CD14-positive monocyte (primary cell): ENCODE measurements at regions not wholly inside any gene's neighbourhood (a gene's known extent, or its start where the extent isn't known, plus 50 kb on each side); places are given as distances from the start of the nearest gene placed in this dataset.

ENCODE experiments used
- DNase-seq, 3 donors: peaks; one replicate each; pipeline ENCODE4 v3.0.0-alpha.2; 2011 to 2022
- H2AFZ ChIP-seq: 2 replicates; pipeline ENCODE4 v1.6.0; 2012; ENCODE audit warnings: mild to moderate bottlenecking, low read depth, low read length, inconsistent platforms; ENCODE audit not compliant: insufficient read depth, poor library complexity, severe bottlenecking
- H3K27ac ChIP-seq, 2 donors: 1 replicate in 1 of 2; 2 replicates in 1 of 2; pipeline ENCODE4 v1.5.1; 2012 to 2013; ENCODE audit warnings: low read length in 2 of 2, control low read depth in 1 of 2, inconsistent platforms in 1 of 2, low read depth in 1 of 2, mild to moderate bottlenecking in 1 of 2
- H3K27me3 ChIP-seq, 2 donors: one replicate each; pipeline versions ENCODE4 v1.6.0 to v1.6.1; 2011 to 2013; ENCODE audit warnings: low read length in 2 of 2; ENCODE audit not compliant: control insufficient read depth in 2 of 2, insufficient read depth in 2 of 2
- H3K36me3 ChIP-seq, 2 donors: replicated peaks in 1 of 2; 1 replicate in 1 of 2; 2 replicates in 1 of 2; pipeline versions ENCODE4 v1.5.1 to v1.6.1; 2012 to 2013; ENCODE audit warnings: low read length in 2 of 2, control low read depth in 1 of 2, inconsistent platforms in 1 of 2, mild to moderate bottlenecking in 1 of 2; ENCODE audit not compliant: insufficient read depth in 2 of 2, control insufficient read depth in 1 of 2
- H3K4me1 ChIP-seq, 2 donors: 1 replicate in 1 of 2; 2 replicates in 1 of 2; pipeline versions ENCODE4 v1.5.1 to v1.6.1; 2012 to 2013; ENCODE audit warnings: low read length in 2 of 2, control low read depth in 1 of 2, inconsistent platforms in 1 of 2, mild to moderate bottlenecking in 1 of 2, moderate library complexity in 1 of 2; ENCODE audit not compliant: insufficient read depth in 2 of 2, control insufficient read depth in 1 of 2
- H3K4me2 ChIP-seq: replicated peaks from 2 replicates; pipeline ENCODE3; 2012; ENCODE audit warnings: low read length, moderate library complexity, mild to moderate bottlenecking; ENCODE audit not compliant: poor library complexity, severe bottlenecking; ENCODE audit errors: extremely low read depth
- H3K4me3 ChIP-seq, 3 experiments: fragments of 200-600 bp in 1 of 3; sonication (generic) in 1 of 3; replicated peaks in 1 of 3; 1 replicate in 2 of 3; 2 replicates in 1 of 3; pipeline ENCODE4 v1.5.1; 2011 to 2013; ENCODE audit warnings: low read length in 3 of 3, mild to moderate bottlenecking in 3 of 3, control low read depth in 2 of 3, low read depth in 2 of 3, inconsistent platforms in 1 of 3, moderate library complexity in 1 of 3
- H3K79me2 ChIP-seq: 2 replicates; pipeline ENCODE4 v1.6.0; 2012; ENCODE audit warnings: mild to moderate bottlenecking, control low read depth, inconsistent platforms, low read length, moderate library complexity; ENCODE audit not compliant: insufficient read depth
- H3K9ac ChIP-seq: 2 replicates; pipeline ENCODE4 v1.6.0; 2017; ENCODE audit warnings: low read length, mild to moderate bottlenecking; ENCODE audit not compliant: insufficient read depth, poor library complexity, severe bottlenecking
- H3K9me3 ChIP-seq, 2 donors: replicated peaks in 1 of 2; 1 replicate in 1 of 2; 2 replicates in 1 of 2; pipeline versions ENCODE4 v1.5.1 to v1.6.1; 2012 to 2013; ENCODE audit warnings: low read length in 2 of 2, control low read depth in 1 of 2; ENCODE audit not compliant: control insufficient read depth in 1 of 2, insufficient read depth in 1 of 2
- H4K20me1 ChIP-seq: 2 replicates; pipeline ENCODE4 v1.6.0; 2012; ENCODE audit warnings: mild to moderate bottlenecking, low read length, control low read depth, moderate library complexity; ENCODE audit not compliant: insufficient read depth
- H3K27ac Mint-ChIP-seq, 7 donors: one replicate each; pipeline ENCODE4 v1.8.0; 2020; ENCODE audit warnings: mild to moderate bottlenecking in 7 of 7, mixed read lengths in 7 of 7, moderate library complexity in 6 of 7, inconsistent platforms in 2 of 7
- H3K27me3 Mint-ChIP-seq, 3 donors: one replicate each; pipeline ENCODE4 v1.8.0; 2021 to 2022; ENCODE audit warnings: low read depth in 3 of 3, mild to moderate bottlenecking in 3 of 3, mixed read lengths in 3 of 3, moderate library complexity in 3 of 3, inconsistent platforms in 1 of 3
- H3K36me3 Mint-ChIP-seq, 2 donors: one replicate each; pipeline ENCODE4 v1.8.0; 2020; ENCODE audit warnings: mixed read lengths in 2 of 2, inconsistent platforms in 1 of 2, mild to moderate bottlenecking in 1 of 2
- H3K4me1 Mint-ChIP-seq: one replicate; pipeline ENCODE4 v1.8.0; 2020; ENCODE audit warnings: mild to moderate bottlenecking, mixed read lengths
- H3K4me3 Mint-ChIP-seq, 2 donors: one replicate each; pipeline ENCODE4 v1.8.0; 2020; ENCODE audit warnings: mild to moderate bottlenecking in 2 of 2, mixed read lengths in 2 of 2, moderate library complexity in 1 of 2
- H3K9me3 Mint-ChIP-seq, 7 donors: one replicate each; pipeline ENCODE4 v1.8.0; 2020 to 2022; ENCODE audit warnings: mixed read lengths in 7 of 7, mild to moderate bottlenecking in 6 of 7, moderate library complexity in 6 of 7, inconsistent platforms in 2 of 7
- WGBS: methylation state at CpG from one replicate; pipeline ENCODE4 v1.1.5; 2013; ENCODE audit warnings: missing lambda C conversion rate; ENCODE audit not compliant: insufficient coverage; 5-methylcytosine and 5-hydroxymethylcytosine counted together
- intact Hi-C, 2 donors: fragments of 100-400 bp; cut with micrococcal nuclease; formaldehyde crosslinking; loops; one replicate each; pipeline versions ENCODE4 v1.15.0 to v1.15.1; 2023
- TF ChIP-seq, protein P1 (sequence below): fragments of 200-600 bp; IDR thresholded peaks from one replicate; pipeline ENCODE4 v1.8.0; 2022; ENCODE audit warnings: antibody characterized with exemption, mild to moderate bottlenecking

DNA sequence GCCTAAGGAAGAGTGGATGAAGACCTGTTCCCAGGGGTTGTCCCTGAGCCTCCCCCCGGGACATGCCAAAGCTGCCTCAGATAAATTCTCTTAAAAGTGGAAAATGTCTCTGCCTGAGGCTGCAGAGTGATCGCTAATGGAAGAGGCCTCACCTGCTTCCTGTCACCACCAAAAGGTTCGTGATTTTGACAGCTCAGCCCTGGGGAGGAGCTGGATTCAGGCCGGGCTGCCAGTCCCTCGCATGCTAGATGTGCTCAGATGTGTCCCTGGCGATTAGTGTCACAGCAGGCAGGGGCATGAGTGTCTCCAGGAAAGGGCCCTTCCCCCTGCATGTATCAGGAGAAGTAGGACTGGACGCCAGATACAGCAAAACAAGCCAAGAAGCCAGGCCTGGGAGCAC, 626.5 kb downstream of the UQCRFS1 start:
- Histone ChIP-seq H3K4me3 (no peak overlapping the region), H3K27me3 (no peaks in the 10 kb centered on the region), H3K9ac (no peak overlapping the region), H3K4me1 (no peaks in the 10 kb centered on the region), H3K36me3 (no peaks in the 10 kb centered on the region), H3K79me2 (no peaks in the 10 kb centered on the region), H3K27ac (no peak overlapping the region), H2AFZ (no peak overlapping the region), H3K9me3 (no peaks in the 10 kb centered on the region), H4K20me1 (no peaks in the 10 kb centered on the region), H3K4me2 (no peak overlapping the region)
- Mint-ChIP-seq H3K27me3 (peaks cover 3 to 7% (median 4%) of the 10 kb centered on the region in 3 donors), H3K27ac (peak overlapping the region in 1 of 7 donors; percentile 35), H3K4me1 (no peaks in the 10 kb centered on the region), H3K36me3 (no peaks in the 10 kb centered on the region), H3K4me3 (no peak overlapping the region), H3K9me3 (peaks cover 0 to 6% (median 0%) of the 10 kb centered on the region in 7 donors)
- no peak for DNase-seq
- 78% methylated on average over 7 of the region's 7 CpGs for WGBS
- TF ChIP-seq, protein P1, sequence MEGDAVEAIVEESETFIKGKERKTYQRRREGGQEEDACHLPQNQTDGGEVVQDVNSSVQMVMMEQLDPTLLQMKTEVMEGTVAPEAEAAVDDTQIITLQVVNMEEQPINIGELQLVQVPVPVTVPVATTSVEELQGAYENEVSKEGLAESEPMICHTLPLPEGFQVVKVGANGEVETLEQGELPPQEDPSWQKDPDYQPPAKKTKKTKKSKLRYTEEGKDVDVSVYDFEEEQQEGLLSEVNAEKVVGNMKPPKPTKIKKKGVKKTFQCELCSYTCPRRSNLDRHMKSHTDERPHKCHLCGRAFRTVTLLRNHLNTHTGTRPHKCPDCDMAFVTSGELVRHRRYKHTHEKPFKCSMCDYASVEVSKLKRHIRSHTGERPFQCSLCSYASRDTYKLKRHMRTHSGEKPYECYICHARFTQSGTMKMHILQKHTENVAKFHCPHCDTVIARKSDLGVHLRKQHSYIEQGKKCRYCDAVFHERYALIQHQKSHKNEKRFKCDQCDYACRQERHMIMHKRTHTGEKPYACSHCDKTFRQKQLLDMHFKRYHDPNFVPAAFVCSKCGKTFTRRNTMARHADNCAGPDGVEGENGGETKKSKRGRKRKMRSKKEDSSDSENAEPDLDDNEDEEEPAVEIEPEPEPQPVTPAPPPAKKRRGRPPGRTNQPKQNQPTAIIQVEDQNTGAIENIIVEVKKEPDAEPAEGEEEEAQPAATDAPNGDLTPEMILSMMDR = no peak
- intact Hi-C loops = no loop called here

DNA sequence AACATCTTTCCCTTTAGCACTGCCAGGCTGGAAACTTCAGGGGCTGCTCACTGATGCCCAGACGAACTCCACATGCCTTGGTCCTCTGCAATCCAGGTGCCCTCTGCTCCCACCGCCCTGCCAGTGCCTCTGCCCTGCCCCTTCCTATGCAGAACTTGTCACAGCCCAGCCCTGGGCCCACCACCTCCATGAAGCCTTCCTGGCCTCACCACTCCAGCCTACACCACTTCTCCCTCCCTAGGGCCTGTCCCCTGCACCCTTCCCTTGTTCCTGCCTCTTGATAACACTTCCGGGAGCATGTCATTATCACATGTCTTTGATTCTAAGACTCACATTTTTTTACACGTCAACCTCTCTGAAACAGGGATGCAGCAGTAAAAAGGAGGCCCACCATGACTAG, 627.2 kb downstream of the UQCRFS1 start:
- TF ChIP-seq, protein P1 = no peak
- H3K27ac Mint-ChIP-seq = no peak overlapping the region
- Histone ChIP-seq H3K27me3 (no peaks in the 10 kb centered on the region), H3K36me3 (no peaks in the 10 kb centered on the region), H3K4me1 (no peaks in the 10 kb centered on the region), H3K27ac (no peak overlapping the region), H3K4me3 (no peak overlapping the region), H3K9ac (no peak overlapping the region), H3K4me2 (no peak overlapping the region), H3K79me2 (no peaks in the 10 kb centered on the region), H3K9me3 (no peaks in the 10 kb centered on the region), H4K20me1 (no peaks in the 10 kb centered on the region), H2AFZ (no peak overlapping the region)
- peaks cover 0 to 6% (median 0%) of the 10 kb centered on the region in 7 donors for H3K9me3 Mint-ChIP-seq
- H3K36me3 Mint-ChIP-seq = no peaks in the 10 kb centered on the region
- no peaks in the 10 kb centered on the region for H3K4me1 Mint-ChIP-seq
- WGBS = 63% methylated on average over 4 of the region's 4 CpGs
- intact Hi-C loops = no loop called here
- DNase-seq = no peak
- peaks cover 3 to 9% (median 4%) of the 10 kb centered on the region in 3 donors for H3K27me3 Mint-ChIP-seq
- H3K4me3 Mint-ChIP-seq = no peak overlapping the region
